Hepatocyte (in vitro differentiated cells): ENCODE measurements at regions not wholly inside any gene's neighbourhood (a gene's known extent, or its start where the extent isn't known, plus 50 kb on each side); places are given as distances from the start of the nearest gene placed in this dataset.

Experiments
- DNase-seq: peaks from one replicate; pipeline ENCODE4 v3.0.0-alpha.2; 2016; ENCODE audit warnings: low spot score
- H2AFZ ChIP-seq: fragments of 200-600 bp; sonication (generic); 2 replicates; pipeline ENCODE4 v1.6.0; 2016; ENCODE audit warnings: antibody characterized with exemption, mild to moderate bottlenecking
- H3K27ac ChIP-seq: fragments of 200-600 bp; sonication (generic); 2 replicates; pipeline ENCODE4 v1.5.1; 2016; ENCODE audit warnings: mild to moderate bottlenecking
- H3K27me3 ChIP-seq: fragments of 200-600 bp; sonication (generic); 2 replicates; pipeline ENCODE4 v1.6.1; 2016
- H3K36me3 ChIP-seq: fragments of 200-600 bp; sonication (generic); replicated peaks from 2 replicates; pipeline ENCODE4 v1.5.1; 2016; ENCODE audit warnings: low read depth; ENCODE audit not compliant: insufficient read depth
- H3K4me1 ChIP-seq: fragments of 200-600 bp; sonication (generic); 2 replicates; pipeline ENCODE4 v1.5.1; 2016; ENCODE audit warnings: mild to moderate bottlenecking, moderate library complexity; ENCODE audit not compliant: insufficient read depth
- H3K4me2 ChIP-seq: fragments of 200-600 bp; sonication (generic); 2 replicates; pipeline ENCODE4 v1.6.0; 2016
- H3K4me3 ChIP-seq: fragments of 200-600 bp; sonication (generic); 2 replicates; pipeline ENCODE4 v1.5.1; 2016; ENCODE audit warnings: mild to moderate bottlenecking
- H3K79me2 ChIP-seq: fragments of 200-600 bp; sonication (generic); 2 replicates; pipeline ENCODE4 v1.6.0; 2017; ENCODE audit warnings: mild to moderate bottlenecking
- H3K9me2 ChIP-seq: fragments of 200-600 bp; sonication (generic); replicated peaks from 2 replicates; pipeline ENCODE4 v1.6.0; 2017; ENCODE audit warnings: mild to moderate bottlenecking; ENCODE audit not compliant: insufficient read depth
- H3K9me3 ChIP-seq: fragments of 200-600 bp; sonication (generic); 2 replicates; pipeline ENCODE4 v1.5.1; 2016; ENCODE audit warnings: low read depth, mild to moderate bottlenecking
- H4K20me1 ChIP-seq: fragments of 200-600 bp; sonication (generic); 2 replicates; pipeline ENCODE4 v1.6.0; 2016; ENCODE audit warnings: mild to moderate bottlenecking; ENCODE audit not compliant: insufficient read depth, poor library complexity, severe bottlenecking
- CTCF ChIP-seq: fragments of 200-600 bp; sonication (generic); IDR thresholded peaks from 2 replicates; pipeline ENCODE4 v1.5.1; 2016; ENCODE audit warnings: antibody characterized with exemption, mild to moderate bottlenecking; ENCODE audit not compliant: poor library complexity
- EZH2 ChIP-seq: fragments of 200-600 bp; sonication (generic); IDR thresholded peaks from 2 replicates; pipeline ENCODE4 v1.6.1; 2016; ENCODE audit warnings: antibody characterized with exemption, mild to moderate bottlenecking, borderline replicate concordance
- EZH2phosphoT487 ChIP-seq: fragments of 200-600 bp; sonication (generic); IDR thresholded peaks from one replicate; pipeline ENCODE4 v1.6.1; 2018; ENCODE audit warnings: antibody characterized with exemption, mild to moderate bottlenecking, low read depth, moderate library complexity; ENCODE audit not compliant: unreplicated experiment, severe bottlenecking
- WGBS: methylation state at CpG from one replicate; pipeline ENCODE4 v1.1.6; 2016; ENCODE audit warnings: low lambda C conversion rate; ENCODE audit errors: missing lambda C conversion rate; 5-methylcytosine and 5-hydroxymethylcytosine counted together

GRCh38 chr6:51322505-51322904 is 503.8 kb downstream of the TFAP2B start:
- Histone ChIP-seq H3K27me3 (no peaks in the 10 kb centered on the region), H3K4me1 (no peaks in the 10 kb centered on the region), H3K4me2 (no peak overlapping the region), H3K9me3 (no peaks in the 10 kb centered on the region), H3K9me2 (no peaks in the 10 kb centered on the region), H3K36me3 (no peaks in the 10 kb centered on the region), H4K20me1 (no peaks in the 10 kb centered on the region), H3K79me2 (no peaks in the 10 kb centered on the region), H3K4me3 (no peak overlapping the region), H2AFZ (no peak overlapping the region), H3K27ac (no peak overlapping the region)
- TF ChIP-seq EZH2phosphoT487 (no peak), CTCF (no peak), EZH2 (no peak)
- no peak for DNase-seq

GRCh38 chr6:51323056-51323455 is 504.4 kb downstream of the TFAP2B start:
- H3K36me3 ChIP-seq = no peaks in the 10 kb centered on the region
- no peaks in the 10 kb centered on the region for H3K9me2 ChIP-seq
- no peaks in the 10 kb centered on the region for H3K27me3 ChIP-seq
- TF ChIP-seq EZH2 (no peak), CTCF (no peak), EZH2phosphoT487 (no peak)
- H3K4me1 ChIP-seq = no peaks in the 10 kb centered on the region
- H3K79me2 ChIP-seq = no peaks in the 10 kb centered on the region
- H3K4me2 ChIP-seq = no peak overlapping the region
- DNase-seq = no peak
- no peaks in the 10 kb centered on the region for H3K9me3 ChIP-seq
- H3K27ac ChIP-seq = no peak overlapping the region
- no peak overlapping the region for H3K4me3 ChIP-seq
- no peaks in the 10 kb centered on the region for H4K20me1 ChIP-seq
- H2AFZ ChIP-seq = no peak overlapping the region
- WGBS = 27% methylated on average over 1 of the region's 1 CpG

GRCh38 chr6:51330971-51331370 is 512.3 kb downstream of the TFAP2B start:
- Histone ChIP-seq H3K4me1 (no peaks in the 10 kb centered on the region), H3K27ac (no peak overlapping the region), H3K9me3 (no peaks in the 10 kb centered on the region), H3K4me3 (no peak overlapping the region), H3K4me2 (no peak overlapping the region), H3K27me3 (no peaks in the 10 kb centered on the region), H3K36me3 (no peaks in the 10 kb centered on the region), H2AFZ (no peak overlapping the region), H3K9me2 (no peaks in the 10 kb centered on the region), H3K79me2 (no peaks in the 10 kb centered on the region), H4K20me1 (no peaks in the 10 kb centered on the region)
- TF ChIP-seq CTCF (no peak), EZH2phosphoT487 (no peak), EZH2 (no peak)
- no peak for DNase-seq
- WGBS = 65% methylated on average over 1 of the region's 1 CpG

- no peak for DNase-seq
- H3K9me3 ChIP-seq = no peaks in the 10 kb centered on the region
- no peak overlapping the region for H2AFZ ChIP-seq
- no peaks in the 10 kb centered on the region for H3K27me3 ChIP-seq
- no peak overlapping the region for H3K4me2 ChIP-seq
- H3K4me3 ChIP-seq = no peak overlapping the region
- no peaks in the 10 kb centered on the region for H3K36me3 ChIP-seq
- no peak overlapping the region for H3K27ac ChIP-seq
- TF ChIP-seq EZH2phosphoT487 (no peak), EZH2 (no peak), CTCF (no peak)
- no peaks in the 10 kb centered on the region for H3K79me2 ChIP-seq
- H3K9me2 ChIP-seq = no peaks in the 10 kb centered on the region
- 85% methylated on average over 2 of the region's 2 CpGs for WGBS
- H4K20me1 ChIP-seq = no peaks in the 10 kb centered on the region
- no peaks in the 10 kb centered on the region for H3K4me1 ChIP-seq
Measured at GRCh38 chr6:51335543-51335942, 516.9 kb downstream of the TFAP2B start.
